ENCODE measurements at regions not wholly inside any gene's neighbourhood (a gene's known extent, or its start where the extent isn't known, plus 50 kb on each side); places are given as distances from the start of the nearest gene placed in this dataset.

- TF ChIP-seq MED1 (CRISPR knock-in tag; IDR thresholded peaks at IDR 0.05) (peak; percentile 71; the same call in 1 of the 2 replicates), BCL6 (CRISPR knock-in tag; IDR thresholded peaks at IDR 0.05) (no peak; the same call in 1 of the 2 replicates), SIX4 (CRISPR knock-in tag; IDR thresholded peaks at IDR 0.05) (no peak; the same call in 1 of the 2 replicates), DMAP1 (CRISPR knock-in tag; IDR thresholded peaks at IDR 0.05) (peak; percentile 50), ZNF138 (CRISPR knock-in tag; IDR thresholded peaks at IDR 0.05; ENCODE audit: low read depth) (peak; percentile 77; the same call in 1 of the 2 replicates), ZNF816 (CRISPR knock-in tag; IDR thresholded peaks at IDR 0.05; ENCODE audit: borderline replicate concordance) (peak; percentile 94), ZNF281 (CRISPR knock-in tag; IDR thresholded peaks at IDR 0.05; ENCODE audit: borderline replicate concordance) (peak; percentile 18; the same call in 1 of the 2 replicates), TCF12 (IDR thresholded peaks at IDR 0.05) (no peak), TCF12 (CRISPR knock-in tag; IDR thresholded peaks at IDR 0.05) (peak; percentile 88), MIXL1 (CRISPR knock-in tag; IDR thresholded peaks at IDR 0.05) (no peak), MED8 (CRISPR knock-in tag; IDR thresholded peaks at IDR 0.05; ENCODE audit: insufficient replicate concordance) (peak; percentile 58), ZMYM4 (CRISPR knock-in tag; IDR thresholded peaks at IDR 0.05) (no peak; the same call in 1 of the 2 replicates), SMARCE1 (IDR thresholded peaks at IDR 0.05; ENCODE audit: borderline replicate concordance) (no peak), WIZ (CRISPR knock-in tag; IDR thresholded peaks at IDR 0.05) (peak; percentile 67; the same call in 1 of the 2 replicates), ZNF432 (CRISPR knock-in tag; IDR thresholded peaks at IDR 0.05; ENCODE audit: borderline replicate concordance) (no peak), SALL2 (CRISPR knock-in tag; IDR thresholded peaks at IDR 0.05) (0 out of 2 replicates have a peak, but pooled peaks have one; percentile 64), ZNF501 (CRISPR knock-in tag; IDR thresholded peaks at IDR 0.05) (peak; percentile 83)
- TF ChIP-seq, protein P1, sequence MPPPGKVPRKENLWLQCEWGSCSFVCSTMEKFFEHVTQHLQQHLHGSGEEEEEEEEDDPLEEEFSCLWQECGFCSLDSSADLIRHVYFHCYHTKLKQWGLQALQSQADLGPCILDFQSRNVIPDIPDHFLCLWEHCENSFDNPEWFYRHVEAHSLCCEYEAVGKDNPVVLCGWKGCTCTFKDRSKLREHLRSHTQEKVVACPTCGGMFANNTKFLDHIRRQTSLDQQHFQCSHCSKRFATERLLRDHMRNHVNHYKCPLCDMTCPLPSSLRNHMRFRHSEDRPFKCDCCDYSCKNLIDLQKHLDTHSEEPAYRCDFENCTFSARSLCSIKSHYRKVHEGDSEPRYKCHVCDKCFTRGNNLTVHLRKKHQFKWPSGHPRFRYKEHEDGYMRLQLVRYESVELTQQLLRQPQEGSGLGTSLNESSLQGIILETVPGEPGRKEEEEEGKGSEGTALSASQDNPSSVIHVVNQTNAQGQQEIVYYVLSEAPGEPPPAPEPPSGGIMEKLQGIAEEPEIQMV (CRISPR knock-in tag; IDR thresholded peaks at IDR 0.05; ENCODE audit: low read depth) = no peak
- TF ChIP-seq, protein P2, sequence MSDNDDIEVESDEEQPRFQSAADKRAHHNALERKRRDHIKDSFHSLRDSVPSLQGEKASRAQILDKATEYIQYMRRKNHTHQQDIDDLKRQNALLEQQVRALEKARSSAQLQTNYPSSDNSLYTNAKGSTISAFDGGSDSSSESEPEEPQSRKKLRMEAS (IDR thresholded peaks at IDR 0.05) = peak; percentile 80
- TF ChIP-seq, protein P3, sequence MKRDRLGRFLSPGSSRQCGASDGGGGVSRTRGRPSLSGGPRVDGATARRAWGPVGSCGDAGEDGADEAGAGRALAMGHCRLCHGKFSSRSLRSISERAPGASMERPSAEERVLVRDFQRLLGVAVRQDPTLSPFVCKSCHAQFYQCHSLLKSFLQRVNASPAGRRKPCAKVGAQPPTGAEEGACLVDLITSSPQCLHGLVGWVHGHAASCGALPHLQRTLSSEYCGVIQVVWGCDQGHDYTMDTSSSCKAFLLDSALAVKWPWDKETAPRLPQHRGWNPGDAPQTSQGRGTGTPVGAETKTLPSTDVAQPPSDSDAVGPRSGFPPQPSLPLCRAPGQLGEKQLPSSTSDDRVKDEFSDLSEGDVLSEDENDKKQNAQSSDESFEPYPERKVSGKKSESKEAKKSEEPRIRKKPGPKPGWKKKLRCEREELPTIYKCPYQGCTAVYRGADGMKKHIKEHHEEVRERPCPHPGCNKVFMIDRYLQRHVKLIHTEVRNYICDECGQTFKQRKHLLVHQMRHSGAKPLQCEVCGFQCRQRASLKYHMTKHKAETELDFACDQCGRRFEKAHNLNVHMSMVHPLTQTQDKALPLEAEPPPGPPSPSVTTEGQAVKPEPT (CRISPR knock-in tag; IDR thresholded peaks at IDR 0.05; ENCODE audit: low read depth) = peak; percentile 95
Observed at GRCh38 chr2:64751286-64752260, 97.9 kb upstream of the SERTAD2 start (continued).

All from HepG2 (cell line).